Glutamatergic neuron (in vitro differentiated cells): ENCODE measurements at regions not wholly inside any gene's neighbourhood (a gene's known extent, or its start where the extent isn't known, plus 50 kb on each side); places are given as distances from the start of the nearest gene placed in this dataset.
"Not testable (repeated sequence)": the region's sequence is repeated elsewhere in the genome, so short reads cannot be mapped to it uniquely, and the experiment has no call there.

Source experiments
- DNase-seq: peaks from one replicate; pipeline ENCODE4 v3.0.0; 2022
- H3K27ac Mint-ChIP-seq: one replicate; pipeline ENCODE4 v1.8.0; 2020; ENCODE audit warnings: mild to moderate bottlenecking, mixed read lengths, inconsistent platforms; ENCODE audit not compliant: unreplicated experiment
- H3K27me3 Mint-ChIP-seq: one replicate; pipeline ENCODE4 v1.8.0; 2020; ENCODE audit warnings: mild to moderate bottlenecking, moderate library complexity, mixed read lengths, inconsistent platforms; ENCODE audit not compliant: unreplicated experiment
- H3K36me3 Mint-ChIP-seq: one replicate; pipeline ENCODE4 v1.8.0; 2020; ENCODE audit warnings: mild to moderate bottlenecking, mixed read lengths, inconsistent platforms; ENCODE audit not compliant: unreplicated experiment
- H3K4me1 Mint-ChIP-seq: one replicate; pipeline ENCODE4 v1.8.0; 2020; ENCODE audit warnings: mild to moderate bottlenecking, low read depth, mixed read lengths, inconsistent platforms; ENCODE audit not compliant: unreplicated experiment
- H3K4me3 Mint-ChIP-seq: one replicate; pipeline ENCODE4 v1.8.0; 2020; ENCODE audit warnings: mild to moderate bottlenecking, mixed read lengths, inconsistent platforms; ENCODE audit not compliant: unreplicated experiment
- H3K9me3 Mint-ChIP-seq: one replicate; pipeline ENCODE4 v1.8.0; 2020; ENCODE audit warnings: mild to moderate bottlenecking, moderate library complexity, mixed read lengths, inconsistent platforms; ENCODE audit not compliant: unreplicated experiment
- TF ChIP-seq, protein P1 (sequence below): fragments of 200-600 bp; sonication (generic); IDR thresholded peaks from one replicate; pipeline ENCODE4 v1.5.0; 2021; ENCODE audit not compliant: partially characterized antibody, unreplicated experiment

DNA sequence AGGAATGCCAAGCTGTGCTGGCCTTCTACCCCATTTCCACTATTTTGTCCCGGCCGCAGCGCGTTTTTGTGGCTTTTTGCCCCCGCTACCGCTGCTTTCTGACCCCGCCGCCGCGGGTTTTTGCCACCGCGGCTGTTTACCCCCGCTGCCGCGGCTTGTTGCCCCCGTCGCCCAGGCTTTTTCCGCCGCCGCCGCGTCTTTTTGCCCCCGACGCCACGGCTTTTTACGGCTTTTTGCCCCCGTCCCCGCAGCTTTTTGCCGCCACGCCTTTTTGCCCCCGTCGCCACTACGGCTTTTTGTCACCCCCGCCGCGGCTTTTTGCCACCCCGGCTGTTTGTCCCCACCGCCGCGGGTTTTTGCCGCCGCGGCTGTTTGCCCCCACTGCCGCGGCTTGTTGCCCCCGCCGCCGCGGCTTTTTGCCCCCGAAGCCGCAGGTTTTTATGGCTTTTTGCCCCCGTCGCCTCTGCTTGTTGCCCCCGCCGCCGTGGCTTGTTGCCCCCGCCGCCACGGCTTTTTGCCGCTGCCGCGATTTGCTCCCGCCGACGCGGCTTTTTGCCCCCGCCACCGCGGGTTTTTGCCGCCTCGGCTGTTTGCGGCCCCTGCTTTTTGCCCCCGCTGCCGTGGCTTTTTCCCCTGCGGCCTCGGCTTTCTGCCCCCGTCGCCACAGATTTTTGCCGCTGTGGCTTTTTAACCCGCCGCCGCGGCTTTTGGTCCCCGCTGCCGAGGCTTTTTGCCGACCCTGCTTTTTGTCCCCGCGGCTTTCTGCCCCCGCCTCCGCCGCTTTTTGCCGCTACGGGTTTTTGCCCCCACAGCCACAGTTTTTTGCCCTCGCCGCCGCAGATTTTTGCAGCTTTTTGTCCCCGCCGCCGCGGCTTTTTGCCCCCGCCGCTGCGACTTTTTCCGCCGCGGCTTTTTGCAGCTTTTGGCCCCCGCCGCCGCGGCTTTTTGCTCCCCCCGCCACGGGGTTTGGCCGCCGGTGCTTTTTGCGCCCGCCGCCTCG, 520.4 kb upstream of the WSB1 start:
- H3K36me3 Mint-ChIP-seq = no peaks in the 10 kb centered on the region
- no peaks in the 10 kb centered on the region for H3K4me1 Mint-ChIP-seq
- no peak overlapping the region for H3K27ac Mint-ChIP-seq
- TF ChIP-seq, protein P1, sequence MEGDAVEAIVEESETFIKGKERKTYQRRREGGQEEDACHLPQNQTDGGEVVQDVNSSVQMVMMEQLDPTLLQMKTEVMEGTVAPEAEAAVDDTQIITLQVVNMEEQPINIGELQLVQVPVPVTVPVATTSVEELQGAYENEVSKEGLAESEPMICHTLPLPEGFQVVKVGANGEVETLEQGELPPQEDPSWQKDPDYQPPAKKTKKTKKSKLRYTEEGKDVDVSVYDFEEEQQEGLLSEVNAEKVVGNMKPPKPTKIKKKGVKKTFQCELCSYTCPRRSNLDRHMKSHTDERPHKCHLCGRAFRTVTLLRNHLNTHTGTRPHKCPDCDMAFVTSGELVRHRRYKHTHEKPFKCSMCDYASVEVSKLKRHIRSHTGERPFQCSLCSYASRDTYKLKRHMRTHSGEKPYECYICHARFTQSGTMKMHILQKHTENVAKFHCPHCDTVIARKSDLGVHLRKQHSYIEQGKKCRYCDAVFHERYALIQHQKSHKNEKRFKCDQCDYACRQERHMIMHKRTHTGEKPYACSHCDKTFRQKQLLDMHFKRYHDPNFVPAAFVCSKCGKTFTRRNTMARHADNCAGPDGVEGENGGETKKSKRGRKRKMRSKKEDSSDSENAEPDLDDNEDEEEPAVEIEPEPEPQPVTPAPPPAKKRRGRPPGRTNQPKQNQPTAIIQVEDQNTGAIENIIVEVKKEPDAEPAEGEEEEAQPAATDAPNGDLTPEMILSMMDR = no peak
- no peak for DNase-seq
- no peak overlapping the region for H3K4me3 Mint-ChIP-seq
- peaks cover 12% of the 10 kb centered on the region for H3K9me3 Mint-ChIP-seq
- peaks cover under 1% of the 10 kb centered on the region for H3K27me3 Mint-ChIP-seq

DNA sequence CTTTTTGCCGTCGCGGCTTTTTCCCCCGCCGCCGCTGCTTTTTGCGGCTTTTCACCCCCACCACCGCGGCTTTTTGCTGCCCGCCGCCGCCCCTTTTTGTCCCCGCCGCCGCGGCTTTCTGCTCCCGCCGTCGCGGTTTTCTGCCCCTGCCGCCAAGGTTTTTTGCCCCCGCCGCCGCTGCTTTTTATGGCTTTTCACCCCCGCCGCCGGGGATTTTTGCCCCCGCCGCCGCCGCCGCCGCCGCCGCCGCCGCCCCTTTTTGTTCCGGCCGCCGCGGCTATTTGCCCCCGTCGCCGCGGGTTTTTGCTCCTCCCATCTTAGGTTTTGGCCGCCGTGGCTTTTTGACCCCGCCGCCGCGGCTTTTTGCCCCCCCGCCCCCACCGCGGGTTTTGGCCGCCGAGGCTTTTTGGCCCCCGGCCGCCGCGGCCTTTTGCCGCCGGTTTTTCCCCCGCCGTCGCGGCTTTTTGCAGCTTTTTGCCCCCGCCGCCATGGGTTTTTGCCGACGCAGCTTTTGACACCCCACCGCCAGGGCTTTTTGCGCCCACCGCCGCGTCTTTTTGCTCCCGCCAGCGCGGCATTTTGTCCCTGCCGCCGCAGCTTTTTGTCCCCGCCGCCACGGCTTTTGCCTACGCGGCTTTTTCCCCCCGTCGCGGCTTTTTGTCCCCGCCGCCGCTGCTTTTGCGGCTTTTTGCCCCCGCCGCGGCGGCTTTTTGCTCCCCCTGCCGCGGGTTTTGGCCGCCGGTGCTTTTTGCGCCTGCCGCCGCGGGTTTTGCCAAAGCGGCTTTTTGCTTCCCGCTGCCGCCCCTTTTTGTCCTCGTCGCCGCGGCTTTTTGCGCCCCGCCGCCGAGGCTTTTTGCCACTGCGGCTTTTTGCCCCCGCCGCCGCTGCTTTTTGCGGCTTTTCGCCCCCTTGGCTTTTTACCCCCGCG, 519.4 kb upstream of the WSB1 start:
- no peak overlapping the region for H3K4me3 Mint-ChIP-seq
- peaks cover 12% of the 10 kb centered on the region for H3K9me3 Mint-ChIP-seq
- H3K4me1 Mint-ChIP-seq = no peaks in the 10 kb centered on the region
- H3K36me3 Mint-ChIP-seq = no peaks in the 10 kb centered on the region
- TF ChIP-seq, protein P1 = no peak
- DNase-seq = no peak
- H3K27me3 Mint-ChIP-seq = peaks cover 1% of the 10 kb centered on the region
- H3K27ac Mint-ChIP-seq = no peak overlapping the region

DNA sequence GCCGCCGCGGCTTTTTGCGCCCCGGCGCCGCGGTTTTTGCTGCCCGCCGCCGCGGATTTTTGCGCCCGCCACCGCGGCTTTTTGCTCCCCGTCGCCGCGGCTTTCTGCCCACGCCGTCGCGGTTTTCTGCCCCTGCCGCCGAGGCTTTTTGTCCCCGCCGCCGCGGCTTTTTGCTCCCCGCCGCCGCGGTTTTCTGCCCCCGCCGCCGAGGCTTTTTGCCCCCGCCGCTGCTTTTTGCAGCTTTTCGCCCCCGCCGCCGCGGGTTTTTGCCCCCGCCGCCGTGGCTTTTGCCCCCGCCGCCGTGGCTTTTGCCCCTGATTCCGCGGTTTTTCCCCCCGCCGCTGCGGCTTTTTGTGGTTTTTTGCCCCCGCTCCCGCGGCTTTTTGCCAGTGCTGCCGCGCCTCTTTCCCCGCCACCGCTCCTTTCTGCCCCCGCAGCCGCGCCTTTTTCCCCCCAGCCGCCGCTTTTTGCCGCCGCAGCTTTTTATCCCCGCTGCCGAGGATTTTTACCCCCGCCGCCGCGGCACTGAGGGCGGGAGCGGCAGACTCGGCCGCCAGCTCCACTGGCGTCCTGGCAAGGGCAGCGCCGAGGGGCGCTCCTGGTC, 518.6 kb upstream of the WSB1 start:
- H3K27me3 Mint-ChIP-seq = peaks cover 1% of the 10 kb centered on the region
- H3K27ac Mint-ChIP-seq = no peak overlapping the region
- no peak for DNase-seq
- no peak overlapping the region for H3K4me3 Mint-ChIP-seq
- TF ChIP-seq, protein P1 = no peak
- no peaks in the 10 kb centered on the region for H3K36me3 Mint-ChIP-seq
- no peaks in the 10 kb centered on the region for H3K4me1 Mint-ChIP-seq
- H3K9me3 Mint-ChIP-seq = peaks cover 16% of the 10 kb centered on the region

DNA sequence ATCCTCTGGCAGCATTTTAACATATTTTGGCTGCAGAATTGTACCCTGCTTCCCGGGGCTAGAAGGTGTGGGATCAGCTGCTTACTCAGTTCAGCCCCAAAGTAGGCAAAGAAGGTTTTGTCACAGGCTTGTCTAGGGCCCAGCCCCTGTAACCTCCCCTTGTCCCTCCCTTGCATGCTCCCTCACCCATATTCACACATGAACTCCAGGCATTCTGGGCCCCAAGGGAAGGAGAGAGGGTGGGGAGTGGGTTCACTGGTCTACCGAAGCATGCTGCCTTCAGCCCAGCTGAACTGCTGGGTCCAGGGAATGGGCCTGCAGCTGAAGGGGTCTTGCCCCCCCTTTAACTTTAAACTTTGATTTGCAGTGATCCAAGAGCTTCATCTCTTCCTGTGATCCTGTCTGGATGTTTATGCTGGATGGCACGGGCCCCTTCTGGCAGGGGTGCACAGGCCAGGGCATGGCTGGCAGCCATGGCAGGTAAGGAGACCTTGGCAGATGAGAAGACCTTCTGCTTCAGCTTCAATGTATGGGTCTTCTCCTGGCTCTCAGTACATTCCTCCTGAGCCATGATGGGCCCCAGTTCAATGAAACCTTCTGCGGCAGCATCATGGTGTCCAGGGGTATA, 513.6 kb upstream of the WSB1 start:
- peaks cover 24% of the 10 kb centered on the region for H3K9me3 Mint-ChIP-seq
- H3K36me3 Mint-ChIP-seq, DNase-seq, H3K4me1 Mint-ChIP-seq, H3K27me3 Mint-ChIP-seq, H3K4me3 Mint-ChIP-seq, H3K27ac Mint-ChIP-seq: not testable (repeated sequence)

DNA sequence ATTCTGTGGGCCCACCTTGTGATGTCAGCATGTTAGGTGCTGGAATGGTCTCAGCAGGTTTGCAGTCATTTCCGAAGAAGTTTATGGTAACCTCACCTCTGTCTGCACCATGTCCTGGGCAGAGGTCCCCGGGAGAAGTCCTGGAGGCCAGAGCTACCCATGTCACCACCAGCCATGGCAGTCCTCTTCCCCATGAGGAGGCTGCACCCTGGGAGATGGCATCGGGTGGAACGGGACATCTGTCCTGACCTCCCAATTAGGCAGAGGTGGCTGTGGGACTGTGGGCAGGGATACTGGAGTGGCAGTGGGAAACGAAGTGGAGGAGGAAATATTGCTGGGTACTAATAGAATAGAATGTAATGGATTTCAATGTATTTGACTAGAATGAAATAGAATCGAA, 511.8 kb upstream of the WSB1 start:
- H3K36me3 Mint-ChIP-seq = peaks cover 6% of the 10 kb centered on the region

More for the DNA sequence above, 511.8 kb upstream of the WSB1 start:
- peaks cover 3% of the 10 kb centered on the region for H3K27me3 Mint-ChIP-seq
- DNase-seq = no peak
- peaks cover 21% of the 10 kb centered on the region for H3K9me3 Mint-ChIP-seq
- H3K4me3 Mint-ChIP-seq = no peak overlapping the region
- TF ChIP-seq, protein P1 = no peak
- no peak overlapping the region for H3K27ac Mint-ChIP-seq
- no peaks in the 10 kb centered on the region for H3K4me1 Mint-ChIP-seq
